RWPE1 (cell line): ENCODE measurements at regions not wholly inside any gene's neighbourhood (a gene's known extent, or its start where the extent isn't known, plus 50 kb on each side); places are given as distances from the start of the nearest gene placed in this dataset.

Experiments
- CTCF ChIA-PET: fragments of 350-600 bp; sonication (Branson Sonifier 250); formaldehyde crosslinking; extraction: SDS; loops from one replicate; lab custom pipeline; 2021; lab: Yijun Ruan, JAX
- POLR2A ChIA-PET: fragments of 400-600 bp; formaldehyde crosslinking; extraction: SDS; loops from one replicate; lab custom pipeline; 2020; ENCODE audit warnings: antibody characterized with exemption; ENCODE audit not compliant: low non-redundant PET; lab: Yijun Ruan, JAX
- DNase-seq: peaks from one replicate; pipeline ENCODE4 v3.0.0; 2012; ENCODE audit warnings: low spot score
- H3K27ac ChIP-seq: fragments of 450-650 bp; 2 replicates; pipeline ENCODE4 v1.5.1; 2017
- TF ChIP-seq, protein P1 (sequence below): fragments of 450-650 bp; conservative IDR thresholded peaks from 2 replicates; pipeline ENCODE4 v1.5.1; 2017; ENCODE audit warnings: low read depth, mild to moderate bottlenecking

DNA sequence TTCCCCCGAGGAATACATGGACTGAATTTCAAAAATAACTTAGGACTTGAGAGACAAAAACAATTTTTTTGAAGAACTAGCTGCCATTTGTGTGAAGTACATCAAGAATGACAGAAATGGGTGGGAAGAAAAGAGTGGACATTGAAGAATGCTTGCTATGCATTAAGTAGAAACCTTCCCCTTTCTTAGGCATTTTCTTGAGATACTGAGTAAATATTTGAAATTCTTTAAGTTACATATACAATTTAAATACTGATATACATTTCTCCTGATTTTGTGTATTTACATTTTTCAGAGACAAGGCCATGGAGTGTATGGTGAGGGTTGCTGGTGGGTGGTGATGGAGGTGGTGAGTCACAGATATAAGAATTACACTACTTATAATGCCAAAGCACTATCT is 319.3 kb upstream of the ADAMTSL1 start:
- POLR2A ChIA-PET = no interaction called here
- DNase-seq = no peak
- CTCF ChIA-PET = no interaction called here
- TF ChIP-seq, protein P1, sequence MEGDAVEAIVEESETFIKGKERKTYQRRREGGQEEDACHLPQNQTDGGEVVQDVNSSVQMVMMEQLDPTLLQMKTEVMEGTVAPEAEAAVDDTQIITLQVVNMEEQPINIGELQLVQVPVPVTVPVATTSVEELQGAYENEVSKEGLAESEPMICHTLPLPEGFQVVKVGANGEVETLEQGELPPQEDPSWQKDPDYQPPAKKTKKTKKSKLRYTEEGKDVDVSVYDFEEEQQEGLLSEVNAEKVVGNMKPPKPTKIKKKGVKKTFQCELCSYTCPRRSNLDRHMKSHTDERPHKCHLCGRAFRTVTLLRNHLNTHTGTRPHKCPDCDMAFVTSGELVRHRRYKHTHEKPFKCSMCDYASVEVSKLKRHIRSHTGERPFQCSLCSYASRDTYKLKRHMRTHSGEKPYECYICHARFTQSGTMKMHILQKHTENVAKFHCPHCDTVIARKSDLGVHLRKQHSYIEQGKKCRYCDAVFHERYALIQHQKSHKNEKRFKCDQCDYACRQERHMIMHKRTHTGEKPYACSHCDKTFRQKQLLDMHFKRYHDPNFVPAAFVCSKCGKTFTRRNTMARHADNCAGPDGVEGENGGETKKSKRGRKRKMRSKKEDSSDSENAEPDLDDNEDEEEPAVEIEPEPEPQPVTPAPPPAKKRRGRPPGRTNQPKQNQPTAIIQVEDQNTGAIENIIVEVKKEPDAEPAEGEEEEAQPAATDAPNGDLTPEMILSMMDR = no peak
- no peak overlapping the region for H3K27ac ChIP-seq

DNA sequence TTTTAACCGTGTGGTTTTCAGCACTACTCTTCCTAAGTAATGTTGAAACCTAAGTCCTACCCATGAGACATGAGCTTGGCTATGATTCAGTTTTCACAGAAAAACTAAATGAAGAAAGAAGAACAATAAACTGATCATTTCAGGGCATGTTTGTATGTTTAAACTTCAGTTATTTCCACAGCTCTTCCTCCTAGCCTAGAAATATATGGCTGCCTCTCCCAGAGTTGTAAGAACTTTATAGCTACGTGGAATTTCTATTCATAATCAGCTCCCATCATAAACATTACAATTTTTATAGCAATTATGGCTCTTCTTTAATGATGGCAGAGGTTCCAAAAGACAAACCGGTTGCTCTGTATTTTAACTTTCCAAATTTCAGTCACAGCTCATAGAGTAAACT is 314.7 kb upstream of the ADAMTSL1 start:
- no peak for DNase-seq
- TF ChIP-seq, protein P1 = no peak
- ChIA-PET POLR2A (no interaction called here), CTCF (no interaction called here)
- H3K27ac ChIP-seq = no peak overlapping the region

DNA sequence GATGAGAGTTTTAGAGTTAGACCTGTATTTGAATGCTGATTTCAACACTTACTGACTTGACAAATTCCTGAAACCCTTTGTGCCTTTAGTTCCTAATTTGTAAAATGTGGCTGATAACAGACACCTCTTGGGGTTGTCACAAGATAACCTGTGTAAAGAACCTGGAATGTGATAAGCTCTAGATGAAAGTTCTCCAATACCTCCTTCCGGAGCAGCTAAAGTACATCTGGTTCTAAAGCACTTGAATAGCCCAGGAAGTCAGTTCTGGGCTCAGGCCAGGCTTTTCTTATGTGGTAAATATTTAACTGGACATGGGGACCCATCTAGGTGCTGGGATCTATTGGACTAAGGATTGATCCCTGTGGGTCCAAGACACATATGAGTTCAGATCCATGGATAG is 310.8 kb upstream of the ADAMTSL1 start:
- H3K27ac ChIP-seq = no peak overlapping the region
- DNase-seq = no peak
- ChIA-PET POLR2A (no interaction called here), CTCF (no interaction called here)
- TF ChIP-seq, protein P1 = no peak

DNA sequence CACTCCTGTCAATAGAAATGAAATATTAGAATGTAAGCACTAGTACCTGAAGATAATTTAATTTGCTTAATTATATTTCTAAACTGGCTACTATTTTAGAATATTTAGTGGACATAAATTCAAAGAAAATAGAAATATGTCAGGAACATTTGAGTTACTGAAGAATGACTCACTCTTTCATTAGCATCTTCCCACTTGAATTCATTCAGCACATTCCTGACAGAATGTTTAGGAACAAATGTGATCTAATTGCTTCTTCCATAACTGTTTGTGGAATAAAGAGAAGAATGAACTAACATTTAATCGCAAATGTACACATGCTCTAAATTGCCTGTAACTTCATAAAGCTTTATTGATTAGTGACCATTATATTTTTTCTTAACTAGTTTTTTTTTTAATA is 306.2 kb upstream of the ADAMTSL1 start:
- H3K27ac ChIP-seq = no peak overlapping the region
- DNase-seq = no peak
- TF ChIP-seq, protein P1 = no peak
- ChIA-PET POLR2A (no interaction called here), CTCF (no interaction called here)

GRCh38 chr9:18173923-18174322 is 300.0 kb upstream of the ADAMTSL1 start:
- ChIA-PET CTCF (no interaction called here), POLR2A (no interaction called here)
- no peak for DNase-seq
- TF ChIP-seq, protein P1 = no peak
- no peak overlapping the region for H3K27ac ChIP-seq

GRCh38 chr9:18182636-18183035 is 291.3 kb upstream of the ADAMTSL1 start:
- ChIA-PET POLR2A (no interaction called here), CTCF (no interaction called here)
- DNase-seq = no peak
- TF ChIP-seq, protein P1 = no peak
- H3K27ac ChIP-seq = no peak overlapping the region

- no peak overlapping the region for H3K27ac ChIP-seq
- POLR2A ChIA-PET = no interaction called here
- no peak for DNase-seq
- TF ChIP-seq, protein P1 = no peak
- CTCF ChIA-PET = no interaction called here
Observed at GRCh38 chr9:18183974-18184373, 290.0 kb upstream of the ADAMTSL1 start.
